HG03432 (cell line): ENCODE measurements at regions not wholly inside any gene's neighbourhood (a gene's known extent, or its start where the extent isn't known, plus 50 kb on each side); places are given as distances from the start of the nearest gene placed in this dataset.

Experiments
- ATAC-seq: cut with Tn5 transposase; IDR thresholded peaks from one replicate; pipeline ENCODE4 v1.9.1; 2021; ENCODE audit warnings: mild to moderate bottlenecking, moderate library complexity; ENCODE audit not compliant: unreplicated experiment

DNA sequence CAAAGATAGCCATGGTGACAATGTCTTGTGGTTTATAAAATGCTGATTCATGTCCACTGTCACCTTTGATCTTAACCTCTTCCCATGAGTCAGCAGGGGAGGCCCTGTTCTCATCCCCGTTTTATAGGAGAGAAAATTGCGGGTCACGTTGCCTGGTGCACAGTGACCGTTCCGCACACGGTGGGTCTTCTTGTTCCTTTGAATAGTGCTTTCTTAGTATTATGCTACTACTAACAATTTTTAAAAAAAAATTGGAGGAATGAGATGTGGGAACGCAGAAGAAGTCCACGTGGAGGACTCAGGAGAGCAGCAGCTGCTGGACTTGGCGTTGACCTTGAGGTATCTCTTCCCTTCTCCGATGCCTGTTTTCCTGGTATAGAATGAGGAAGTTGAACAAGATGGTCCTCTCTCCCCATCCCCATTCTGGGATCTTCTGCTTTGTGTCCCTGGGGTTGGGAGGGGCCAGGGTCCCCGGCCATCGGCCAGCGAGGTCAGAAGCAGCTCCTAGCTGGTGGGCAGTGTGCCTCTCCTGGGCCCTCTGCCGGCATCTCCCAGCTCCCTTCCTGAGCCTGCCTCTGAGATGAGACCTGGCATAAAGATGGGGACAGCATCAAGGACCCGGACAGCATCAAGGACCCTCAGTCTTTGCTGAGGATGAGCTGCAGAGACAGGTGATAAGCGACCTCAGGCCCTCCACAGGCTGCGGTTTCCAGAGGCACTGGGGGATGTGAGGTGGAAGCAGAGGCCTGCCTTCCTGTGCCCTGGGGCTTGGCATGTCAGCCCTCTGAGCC lies 143.9 kb downstream of the C9orf50 start:
- ATAC-seq = no peak

DNA sequence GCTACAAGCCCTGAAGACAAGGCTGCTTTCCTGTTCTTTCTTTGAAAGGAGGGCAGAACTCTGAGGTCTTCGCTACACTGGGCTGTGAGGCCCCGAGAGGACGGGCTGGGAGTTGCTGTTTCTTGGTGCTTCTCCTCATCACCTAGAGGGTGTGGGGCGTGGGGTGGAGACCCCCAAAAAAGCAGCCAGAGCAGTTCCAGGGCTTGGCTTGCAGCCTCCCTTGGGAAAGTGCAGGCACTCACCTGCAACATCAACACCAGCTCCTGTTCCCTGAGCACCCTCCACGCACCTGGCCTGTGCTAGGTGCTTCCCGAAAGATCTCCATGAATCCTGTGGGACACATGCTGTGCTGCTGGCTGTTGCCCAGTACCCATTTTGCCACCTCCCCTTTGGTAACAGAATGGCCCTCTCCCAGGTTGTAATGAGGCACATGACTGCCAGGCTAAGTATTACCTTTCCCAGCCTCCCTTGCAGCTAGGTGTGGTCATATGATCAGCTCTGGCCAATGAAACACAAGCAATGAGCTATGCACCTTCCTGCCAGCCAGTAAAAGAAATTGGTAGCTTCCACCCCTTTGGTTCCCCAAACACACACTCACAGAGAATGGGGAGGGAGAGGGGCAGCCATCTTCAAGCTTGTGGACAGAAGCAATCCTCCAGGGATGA lies 146.0 kb downstream of the C9orf50 start:
- ATAC-seq = no peak

DNA sequence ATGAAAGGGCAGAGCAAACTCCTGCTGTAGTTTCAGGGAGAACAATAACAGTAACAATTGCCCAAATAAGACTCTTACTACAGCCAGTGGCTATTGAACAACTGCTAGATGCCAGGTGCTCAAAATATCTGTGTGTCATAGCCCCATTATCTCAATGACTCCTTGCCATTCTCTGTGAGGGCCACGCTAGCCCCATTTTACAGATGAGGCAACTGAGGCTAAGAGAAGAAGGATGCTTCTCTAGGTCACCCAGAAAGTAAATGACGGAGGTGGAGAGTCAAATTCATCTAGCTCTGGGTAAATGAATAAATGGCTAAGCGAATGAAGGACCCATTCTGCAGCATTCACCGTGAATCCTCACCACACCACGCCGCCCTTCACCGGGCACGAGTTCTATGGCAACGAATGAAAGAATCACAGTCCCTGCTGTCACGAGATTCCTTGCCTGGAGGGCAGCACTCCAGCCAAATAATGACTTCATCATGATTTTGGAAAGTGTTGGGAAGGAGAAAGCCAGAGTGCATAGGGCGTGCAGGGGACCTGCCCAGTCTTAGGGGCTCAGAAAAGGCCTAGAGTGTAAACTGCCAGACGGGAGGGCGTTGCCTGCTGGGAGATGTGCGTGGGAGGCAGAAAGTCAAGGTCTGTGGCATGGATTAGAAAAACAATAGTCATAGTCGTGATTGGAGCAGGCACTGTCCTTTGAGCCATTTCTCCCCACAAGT lies 147.2 kb downstream of the C9orf50 start:
- no peak for ATAC-seq

DNA sequence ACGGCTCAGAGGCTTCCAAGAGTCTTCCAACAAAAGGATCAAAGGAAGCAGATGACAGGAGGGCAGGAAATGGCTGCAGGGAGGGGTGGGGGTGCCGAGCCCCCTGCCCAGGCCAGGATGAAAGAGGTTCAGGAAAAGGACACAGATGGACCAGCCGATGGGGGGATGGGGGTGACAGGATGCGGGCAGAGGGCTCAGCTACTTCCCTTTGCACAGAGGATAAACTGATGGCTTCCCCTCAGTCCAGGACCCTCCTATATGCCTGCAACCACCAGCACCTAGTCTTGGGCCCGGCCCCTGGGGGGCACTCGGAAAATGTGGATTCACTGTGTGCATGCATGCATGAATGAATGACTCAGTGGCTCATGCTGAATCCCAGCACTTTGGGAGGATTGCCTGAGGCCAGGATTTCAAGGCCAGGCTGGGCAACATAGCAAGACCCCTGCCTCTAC lies 148.2 kb downstream of the C9orf50 start:
- no peak for ATAC-seq

DNA sequence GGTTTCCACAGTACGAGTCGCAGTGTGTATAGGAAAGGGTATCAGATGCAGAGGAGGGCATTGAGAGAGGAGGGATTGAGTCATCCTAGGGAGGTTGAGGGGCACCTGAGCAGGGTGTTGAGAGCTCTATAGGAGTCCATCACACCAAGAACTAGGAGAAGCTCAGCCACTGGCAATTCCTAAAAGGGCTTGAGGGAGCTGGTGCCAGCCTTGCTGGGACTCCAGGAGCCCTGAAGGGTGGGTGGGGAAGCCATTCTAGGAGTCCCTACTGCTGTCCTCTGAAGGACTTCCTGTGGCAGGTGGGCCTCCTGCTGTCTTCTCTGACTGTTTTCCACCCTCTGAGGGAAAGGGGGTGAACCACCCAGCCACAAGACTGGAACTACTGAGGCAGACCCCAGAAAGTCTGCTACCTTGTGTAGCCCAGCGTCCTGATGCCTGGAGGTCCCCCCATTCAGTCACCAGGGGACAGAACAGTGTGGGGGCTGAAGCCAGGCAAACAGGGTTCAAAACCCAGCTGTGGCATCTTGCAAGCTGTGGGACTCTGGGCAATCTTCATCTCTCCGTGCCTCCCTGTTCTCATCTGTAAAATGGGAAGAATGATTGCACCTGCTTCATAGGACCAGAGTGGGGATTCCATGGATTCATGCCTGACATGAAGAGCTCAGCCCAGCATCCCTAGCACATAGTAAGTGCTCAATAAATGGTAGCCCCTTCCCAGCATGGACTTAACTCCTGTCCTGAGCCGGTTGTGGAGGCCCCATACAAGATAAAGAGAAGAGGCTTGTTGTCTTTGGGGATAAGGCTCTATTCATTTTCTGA lies 149.5 kb downstream of the C9orf50 start:
- ATAC-seq = no peak

DNA sequence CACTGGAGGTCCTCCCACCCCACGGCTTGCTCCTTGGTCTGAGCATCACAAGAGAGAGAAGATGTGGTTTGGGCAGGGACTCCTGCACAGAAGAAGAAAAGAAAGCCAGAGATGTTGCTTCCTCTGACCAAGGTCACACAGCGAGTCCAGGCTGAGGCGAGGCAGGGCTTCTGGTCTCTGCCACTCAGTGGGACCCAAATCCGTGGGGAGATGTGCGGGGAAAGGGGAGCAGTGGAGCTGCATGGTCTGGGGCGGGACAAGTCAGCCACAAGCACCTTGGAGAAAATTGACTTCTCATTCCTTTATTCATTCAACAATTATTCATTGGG lies 150.9 kb downstream of the C9orf50 start:
- ATAC-seq = no peak

DNA sequence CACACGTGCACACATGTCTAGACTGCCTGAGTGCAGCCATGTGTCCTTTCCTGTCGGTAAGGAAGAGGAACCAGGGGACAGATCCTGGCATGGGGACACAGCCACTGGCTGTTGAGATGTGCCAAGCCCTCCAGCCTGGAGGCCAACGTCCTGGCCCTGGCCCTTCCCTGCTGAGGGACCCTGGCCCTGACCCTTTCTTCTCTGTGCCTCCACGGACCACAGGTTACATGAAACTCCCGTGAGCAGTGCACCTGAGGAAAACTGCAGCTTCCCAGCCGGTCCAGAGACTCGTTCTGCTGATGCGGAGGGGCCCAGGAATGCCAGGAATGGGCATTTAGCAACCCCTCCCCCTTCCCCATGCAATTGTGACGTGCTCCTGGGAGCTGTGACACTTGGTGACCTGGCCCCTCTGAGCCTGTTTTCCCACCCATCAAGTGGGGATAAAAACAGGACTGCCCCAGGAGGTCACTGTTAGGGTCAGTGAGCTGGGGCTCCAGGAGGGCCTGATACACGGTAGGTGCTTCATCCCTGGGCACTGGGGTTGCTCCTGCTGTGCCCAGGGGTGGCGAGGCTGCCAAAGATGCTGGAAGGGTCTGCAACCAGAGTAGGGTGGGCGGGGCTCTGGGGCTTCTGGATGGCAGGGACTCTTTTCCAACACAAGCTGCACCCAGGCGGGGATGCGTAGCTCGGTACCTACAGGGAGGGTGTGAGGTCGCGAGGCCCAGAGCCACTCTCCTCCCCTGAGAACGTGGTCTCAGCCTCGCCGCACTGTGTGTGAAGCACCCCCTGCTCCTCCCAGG lies 151.5 kb downstream of the C9orf50 start:
- ATAC-seq = no peak

DNA sequence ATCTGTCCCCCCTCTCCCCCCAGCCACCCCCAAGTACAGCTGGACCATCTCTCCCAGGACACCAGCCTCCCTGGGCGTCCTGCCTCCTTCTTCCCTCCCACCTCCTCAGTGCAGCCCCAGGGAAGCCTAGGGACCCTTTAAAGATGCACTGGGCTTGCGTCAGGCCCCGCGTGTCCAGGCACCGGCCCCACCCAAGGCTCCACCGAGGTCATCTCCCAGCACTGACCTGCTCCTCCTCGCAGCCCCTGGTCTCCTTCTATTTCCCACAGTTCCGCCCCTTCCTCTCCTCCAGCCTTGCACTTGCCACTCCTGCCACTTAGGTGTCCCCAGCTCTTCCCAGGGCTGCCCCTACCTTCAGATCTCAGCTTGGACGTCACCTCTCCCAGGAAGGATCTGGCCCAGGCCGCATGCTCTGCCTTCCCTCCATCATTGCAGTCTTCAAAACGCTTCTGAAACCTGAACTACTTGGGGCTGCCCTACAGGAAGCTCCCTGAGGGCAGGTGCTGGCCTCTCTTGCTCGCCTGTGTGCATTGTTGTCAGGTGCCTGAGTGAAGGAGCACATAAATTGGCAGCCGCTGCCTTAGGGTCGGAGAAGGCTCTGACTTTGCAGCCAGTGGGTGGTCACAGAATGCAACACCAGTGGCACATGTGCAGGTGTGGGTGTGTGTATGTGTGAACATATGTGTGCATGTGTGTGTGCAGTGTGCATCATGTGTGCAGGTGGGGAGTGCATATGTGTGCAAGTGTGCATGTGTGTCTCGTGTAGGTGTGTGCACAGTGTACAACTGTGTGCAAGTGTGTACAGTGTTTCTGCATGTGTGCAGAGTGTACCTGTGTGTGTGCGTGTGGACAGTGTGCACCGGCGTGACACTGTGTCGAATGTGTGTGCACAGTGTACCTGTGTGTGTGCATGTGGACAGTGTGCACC lies 152.9 kb downstream of the C9orf50 start:
- no peak for ATAC-seq

DNA sequence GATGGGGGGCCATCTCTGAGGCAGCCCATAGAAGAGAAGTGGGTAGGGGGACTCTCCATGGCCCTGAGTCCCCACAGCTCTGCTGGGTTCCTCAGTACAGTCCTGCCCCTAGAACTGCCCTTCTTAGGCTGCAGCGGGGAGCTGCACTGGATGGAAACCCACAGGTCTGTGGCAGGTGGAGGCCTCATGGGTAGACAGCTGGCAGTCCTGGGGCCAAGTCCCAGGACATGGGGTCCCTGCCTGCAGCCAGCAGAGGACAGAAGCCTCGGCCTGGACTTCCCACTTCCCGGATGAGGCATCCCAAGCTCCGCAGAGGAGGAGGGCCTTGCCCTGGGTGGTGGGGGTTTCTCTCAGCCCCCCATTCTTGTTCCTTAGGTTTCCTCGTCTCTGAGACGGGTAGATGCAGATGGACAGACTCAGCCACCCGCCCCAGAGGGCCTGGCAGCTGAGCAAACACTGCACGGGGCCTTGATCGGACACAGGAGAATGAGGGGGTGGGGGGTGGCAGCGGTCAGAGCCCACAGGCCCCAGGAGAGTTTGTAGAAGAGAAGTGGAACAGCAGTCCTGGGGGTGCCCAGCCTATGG lies 153.8 kb downstream of the C9orf50 start:
- no peak for ATAC-seq

DNA sequence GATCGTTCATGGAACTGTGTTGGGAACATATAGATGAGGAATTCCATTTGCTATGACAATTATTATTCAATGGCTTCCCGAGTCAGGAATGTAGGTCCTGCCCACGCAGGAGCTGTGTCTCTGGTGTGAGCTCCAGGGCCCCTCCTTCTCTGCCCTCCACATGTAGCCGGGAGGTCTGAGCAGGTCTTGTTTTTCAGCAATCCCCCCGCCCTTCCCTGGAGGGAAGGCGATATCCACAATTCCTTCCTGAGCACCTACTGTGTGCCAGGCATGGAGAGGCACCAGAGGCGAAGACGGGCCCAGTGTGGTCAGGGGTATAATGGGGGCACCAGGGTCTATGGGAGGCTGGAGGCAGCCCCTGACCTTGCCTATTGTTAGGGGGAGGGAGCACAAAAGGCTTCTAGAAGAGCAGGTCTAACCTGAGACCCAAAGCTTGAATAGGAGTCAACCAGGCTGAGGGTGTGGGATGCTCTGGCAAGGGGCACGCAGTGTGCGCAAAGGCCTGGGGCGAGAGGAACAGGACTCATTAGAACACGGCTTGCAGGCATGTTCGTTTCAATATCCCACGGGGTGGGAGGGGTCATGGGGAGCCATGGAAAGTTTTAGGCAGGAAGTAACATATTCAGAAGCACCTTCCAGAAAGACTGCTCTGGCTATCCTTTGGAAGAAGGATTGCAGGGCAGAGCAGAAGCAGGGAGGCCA lies 154.9 kb downstream of the C9orf50 start:
- ATAC-seq = no peak

DNA sequence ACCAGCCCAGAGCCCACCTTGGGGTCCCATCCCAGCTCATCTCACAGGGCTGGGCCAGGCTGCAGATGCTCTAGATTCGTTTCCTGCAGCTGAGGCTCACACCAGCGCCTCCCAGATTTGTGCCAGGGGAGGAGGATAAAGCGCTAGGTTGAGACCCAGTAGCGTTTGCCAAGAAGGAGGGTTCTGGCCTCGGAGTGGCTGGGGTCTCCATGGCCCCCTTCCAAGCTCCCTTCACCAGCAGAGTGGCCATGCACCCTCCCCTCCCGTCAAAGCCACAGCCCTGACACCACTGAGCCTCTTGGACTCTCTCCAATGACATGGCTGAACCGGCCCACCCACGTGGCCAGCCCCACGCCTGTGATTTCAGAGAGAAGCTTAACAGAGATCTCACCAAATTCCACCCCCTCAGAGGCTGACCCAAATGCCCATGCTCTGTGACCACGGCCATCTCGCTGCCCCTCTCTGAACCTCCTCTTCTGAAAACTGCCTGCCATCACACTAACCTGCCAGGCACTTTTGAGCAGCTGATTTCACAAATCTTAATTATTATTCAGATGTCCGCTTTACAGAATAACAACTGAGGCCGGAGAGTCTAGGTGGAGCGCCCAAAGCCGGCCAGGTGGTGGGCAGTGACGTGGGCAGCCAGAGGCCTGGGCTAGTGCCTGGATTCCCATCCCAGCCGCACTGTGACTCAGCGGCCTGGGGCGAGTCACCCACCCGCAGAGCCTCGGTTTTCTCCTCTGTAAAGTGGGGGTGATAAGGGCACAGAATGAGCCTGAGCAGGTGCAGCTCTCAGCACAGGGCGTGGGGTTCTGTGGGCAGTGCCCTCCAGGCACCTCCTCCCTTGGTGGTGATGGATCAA lies 155.7 kb downstream of the C9orf50 start:
- no peak for ATAC-seq

DNA sequence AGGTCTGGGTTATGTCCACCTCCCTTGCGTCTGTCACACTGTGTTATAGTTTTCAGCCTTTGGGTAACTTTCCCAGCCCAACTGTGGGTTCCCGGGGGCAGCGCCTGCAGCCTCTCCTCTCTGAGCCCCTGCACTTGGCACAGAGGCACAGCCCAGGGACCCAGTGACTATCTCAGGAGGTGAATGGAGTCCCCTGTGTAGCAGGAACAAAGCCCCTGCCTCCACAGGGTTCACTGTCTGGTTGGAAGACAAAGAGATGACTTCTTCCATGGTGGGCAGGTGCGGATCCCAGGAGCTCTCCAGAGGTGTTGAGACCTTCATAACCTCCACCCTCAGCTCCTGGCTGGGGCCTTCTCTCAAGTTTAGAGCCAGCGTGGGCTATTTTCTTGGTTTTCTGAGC lies 156.9 kb downstream of the C9orf50 start:
- no peak for ATAC-seq

DNA sequence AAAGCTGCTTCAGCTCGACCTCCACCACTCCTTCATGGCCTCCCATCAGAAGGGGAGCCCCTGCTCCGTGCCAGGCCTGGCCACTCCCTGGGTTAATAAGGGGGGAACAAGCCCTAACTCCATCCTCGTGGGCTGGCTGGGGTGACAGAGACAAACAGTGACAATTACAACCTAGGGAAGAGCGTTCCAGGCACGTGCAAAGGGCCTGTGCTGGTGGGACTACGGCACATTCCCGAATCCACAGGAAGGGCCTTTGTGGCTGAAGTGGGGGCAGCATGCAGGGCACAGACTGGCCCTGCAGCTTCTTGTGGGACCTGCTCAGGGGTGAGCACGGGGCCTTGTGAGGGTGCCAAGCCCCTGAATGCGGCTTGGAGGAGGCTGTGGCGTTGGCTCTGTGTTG lies 157.4 kb downstream of the C9orf50 start:
- no peak for ATAC-seq

DNA sequence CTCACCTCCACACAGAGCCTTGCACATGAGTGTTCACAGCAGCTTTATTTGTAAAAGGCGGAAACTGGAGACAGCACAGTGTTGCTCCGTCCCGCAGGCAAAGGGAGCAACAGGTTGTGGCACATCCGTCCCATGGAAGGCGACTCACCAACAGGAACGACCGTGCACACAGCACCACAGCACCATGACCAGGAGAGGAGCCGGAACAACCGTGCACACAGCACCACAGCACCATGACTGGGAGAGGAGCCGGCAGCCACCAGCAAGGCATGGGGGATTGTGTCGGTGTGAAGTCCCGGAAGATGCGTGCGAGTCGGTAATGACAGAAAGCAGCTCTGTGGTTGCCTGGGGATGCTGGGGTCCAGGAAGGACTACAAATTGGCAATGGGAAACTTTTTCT lies 158.5 kb downstream of the C9orf50 start:
- ATAC-seq = no peak

DNA sequence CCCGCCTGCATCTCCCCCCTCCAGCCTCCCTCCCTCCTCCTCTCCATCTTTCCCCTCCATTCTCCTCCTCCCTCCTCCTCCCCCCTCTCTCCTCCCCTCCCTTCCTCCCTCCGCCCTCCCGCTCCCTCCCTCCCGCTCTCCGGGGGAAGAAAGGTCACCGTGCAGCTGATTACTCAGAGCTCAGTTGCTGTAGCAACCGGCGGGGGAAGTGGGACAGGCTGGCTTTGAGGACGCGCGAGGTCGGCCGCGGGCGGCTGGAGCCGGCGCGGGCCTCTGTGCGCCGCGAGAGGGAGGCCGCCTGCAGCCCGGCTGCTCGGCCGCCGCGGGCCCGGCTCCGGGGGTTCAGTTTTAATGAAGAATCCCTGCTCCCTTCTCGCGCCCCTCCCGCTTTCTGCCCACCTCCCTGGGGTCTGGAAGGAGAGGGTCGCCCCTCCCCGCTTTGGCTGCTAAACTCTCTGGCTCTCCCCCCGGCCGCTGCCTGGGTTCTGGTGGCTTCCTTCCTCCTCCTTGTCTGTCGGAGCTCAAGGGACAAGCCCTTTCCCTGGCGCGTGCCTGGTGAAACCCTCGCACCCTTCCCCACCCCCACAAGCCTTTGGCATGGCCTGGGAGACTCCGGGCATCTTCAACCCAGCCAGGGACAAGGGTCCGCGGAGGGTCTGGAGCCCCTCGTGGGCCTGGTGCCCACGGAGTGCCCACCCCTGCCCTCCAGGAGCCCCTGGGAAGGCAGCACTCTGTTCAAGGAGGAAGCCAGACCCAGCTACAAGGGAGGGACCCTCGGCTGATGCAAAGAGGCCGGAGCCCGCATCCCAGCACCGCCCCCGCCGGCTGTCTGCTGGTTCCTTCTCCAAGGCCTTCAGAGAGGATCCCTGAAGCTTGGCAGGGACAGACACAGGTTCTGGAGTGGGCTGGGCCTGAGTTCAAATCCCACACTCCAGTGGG lies 160.3 kb downstream of the C9orf50 start:
- ATAC-seq = peak; percentile 78
